PC-9 (cell line): ENCODE measurements at regions not wholly inside any gene's neighbourhood (a gene's known extent, or its start where the extent isn't known, plus 50 kb on each side); places are given as distances from the start of the nearest gene placed in this dataset.
A peak's percentile ranks its signal among the peaks of the same experiment; 100 is the strongest.

Experiments
- BruUV-seq: library from RNA; stranded (reverse); fragments of 400-500 nt; replicated peaks from 2 replicates; lab custom pipeline; 2021; lab: Mats Ljungman, UMichigan
- CTCF ChIA-PET: fragments of 300-600 bp; sonication (Branson Sonifier 250); formaldehyde crosslinking; loops from one replicate; lab custom pipeline; 2022; ENCODE audit warnings: antibody characterized with exemption; lab: Charles Lee
- POLR2A ChIA-PET: fragments of 300-600 bp; sonication (Branson Sonifier 250); formaldehyde crosslinking; loops from one replicate; lab custom pipeline; 2022; ENCODE audit warnings: antibody characterized with exemption; ENCODE audit not compliant: unreplicated experiment; lab: Charles Lee
- DNase-seq, 2 experiments: peaks; one replicate each; pipeline versions ENCODE4 v3.0.0 to v3.0.0-alpha.2; 2015 to 2022; ENCODE audit warnings: mixed read lengths in 1 of 2
- H2AFZ ChIP-seq: fragments of 200-600 bp; sonication (generic); 2 replicates; pipeline ENCODE4 v1.8.1; 2017; ENCODE audit warnings: antibody characterized with exemption
- H3F3A ChIP-seq: fragments of 200-600 bp; sonication (generic); 2 replicates; pipeline ENCODE4 v1.8.1; 2017; ENCODE audit warnings: antibody characterized with exemption, mild to moderate bottlenecking, low read depth; ENCODE audit not compliant: insufficient read depth
- H3K27ac ChIP-seq: fragments of 200-600 bp; sonication (generic); 2 replicates; pipeline ENCODE4 v1.6.1; 2016; ENCODE audit warnings: mixed run types
- H3K27me3 ChIP-seq: fragments of 200-600 bp; sonication (generic); 2 replicates; pipeline ENCODE4 v1.6.1; 2016; ENCODE audit warnings: low read depth, mixed run types; ENCODE audit not compliant: insufficient read depth
- H3K36me3 ChIP-seq: fragments of 200-600 bp; sonication (generic); 2 replicates; pipeline ENCODE4 v1.6.1; 2016; ENCODE audit warnings: low read depth, mixed run types
- H3K4me1 ChIP-seq: fragments of 200-600 bp; sonication (generic); replicated peaks from 2 replicates; pipeline ENCODE4 v1.6.1; 2016; ENCODE audit warnings: mixed run types; ENCODE audit not compliant: insufficient read depth
- H3K4me2 ChIP-seq: fragments of 200-600 bp; sonication (generic); 2 replicates; pipeline ENCODE4 v1.6.1; 2017; ENCODE audit warnings: mixed run types
- H3K4me3 ChIP-seq: fragments of 200-600 bp; sonication (generic); 2 replicates; pipeline ENCODE4 v1.6.1; 2016; ENCODE audit warnings: mixed run types
- H3K79me2 ChIP-seq: fragments of 200-600 bp; sonication (generic); 2 replicates; pipeline ENCODE4 v1.6.1; 2017; ENCODE audit warnings: low read depth, mixed run types
- H3K9me2 ChIP-seq: fragments of 200-600 bp; sonication (generic); 2 replicates; pipeline ENCODE4 v1.8.1; 2017; ENCODE audit warnings: mild to moderate bottlenecking; ENCODE audit not compliant: insufficient read depth
- H3K9me3 ChIP-seq: fragments of 200-600 bp; sonication (generic); 2 replicates; pipeline ENCODE4 v1.8.1; 2016; ENCODE audit warnings: low read depth; ENCODE audit not compliant: insufficient read depth
- H4K20me1 ChIP-seq: fragments of 200-600 bp; sonication (generic); 2 replicates; pipeline ENCODE4 v1.8.1; 2017; ENCODE audit not compliant: insufficient read depth
- EZH2 ChIP-seq: fragments of 200-600 bp; sonication (generic); IDR thresholded peaks from 2 replicates; pipeline ENCODE4 v1.8.0; 2017; ENCODE audit warnings: antibody characterized with exemption, low read depth
- intact Hi-C: fragments of 100-400 bp; cut with micrococcal nuclease; formaldehyde crosslinking; loops from one replicate; pipeline ENCODE4 v1.10.0; 2022; ENCODE audit not compliant: unreplicated experiment
- TF ChIP-seq, protein P1 (sequence below): fragments of 200-600 bp; sonication (generic); conservative IDR thresholded peaks from 2 replicates; pipeline ENCODE4 v1.6.1; 2017; ENCODE audit warnings: mixed run types, antibody characterized with exemption, mild to moderate bottlenecking, moderate library complexity

DNA sequence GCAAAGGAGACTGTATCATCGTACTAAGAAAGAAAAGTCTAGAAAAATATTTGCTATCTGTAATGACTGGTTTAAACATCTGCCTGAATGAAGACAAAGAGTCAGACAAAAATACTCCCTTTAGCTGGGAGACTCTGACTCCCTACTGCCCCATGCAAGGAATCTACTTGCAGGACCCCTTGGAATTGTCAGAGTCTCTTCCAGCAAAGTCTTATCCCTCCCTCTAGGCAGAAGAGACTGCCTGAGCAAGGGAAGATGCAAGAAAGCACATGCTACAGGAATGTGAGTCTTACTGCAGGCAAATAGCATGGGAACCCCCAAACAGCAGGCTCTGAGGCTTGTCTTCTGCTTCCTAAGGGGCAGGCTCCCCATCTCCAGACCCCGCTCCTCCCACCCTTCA lies 154.0 kb downstream of the KCNA5 start:
- Histone ChIP-seq H3K27ac (no peak overlapping the region), H3K79me2 (no peaks in the 10 kb centered on the region), H3K4me3 (no peak overlapping the region), H3F3A (no peaks in the 10 kb centered on the region), H3K9me3 (no peaks in the 10 kb centered on the region), H3K4me2 (no peak overlapping the region), H3K4me1 (no peaks in the 10 kb centered on the region), H3K9me2 (no peaks in the 10 kb centered on the region), H2AFZ (no peak overlapping the region), H3K27me3 (peaks cover 4% of the 10 kb centered on the region; the same call in 1 of the 2 replicates), H3K36me3 (no peaks in the 10 kb centered on the region), H4K20me1 (no peaks in the 10 kb centered on the region)
- ChIA-PET CTCF (no interaction called here), POLR2A (no interaction called here)
- no TSS peak for BruUV-seq
- intact Hi-C loops, result no loop called here
- no peak for DNase-seq
- TF ChIP-seq, protein P1, sequence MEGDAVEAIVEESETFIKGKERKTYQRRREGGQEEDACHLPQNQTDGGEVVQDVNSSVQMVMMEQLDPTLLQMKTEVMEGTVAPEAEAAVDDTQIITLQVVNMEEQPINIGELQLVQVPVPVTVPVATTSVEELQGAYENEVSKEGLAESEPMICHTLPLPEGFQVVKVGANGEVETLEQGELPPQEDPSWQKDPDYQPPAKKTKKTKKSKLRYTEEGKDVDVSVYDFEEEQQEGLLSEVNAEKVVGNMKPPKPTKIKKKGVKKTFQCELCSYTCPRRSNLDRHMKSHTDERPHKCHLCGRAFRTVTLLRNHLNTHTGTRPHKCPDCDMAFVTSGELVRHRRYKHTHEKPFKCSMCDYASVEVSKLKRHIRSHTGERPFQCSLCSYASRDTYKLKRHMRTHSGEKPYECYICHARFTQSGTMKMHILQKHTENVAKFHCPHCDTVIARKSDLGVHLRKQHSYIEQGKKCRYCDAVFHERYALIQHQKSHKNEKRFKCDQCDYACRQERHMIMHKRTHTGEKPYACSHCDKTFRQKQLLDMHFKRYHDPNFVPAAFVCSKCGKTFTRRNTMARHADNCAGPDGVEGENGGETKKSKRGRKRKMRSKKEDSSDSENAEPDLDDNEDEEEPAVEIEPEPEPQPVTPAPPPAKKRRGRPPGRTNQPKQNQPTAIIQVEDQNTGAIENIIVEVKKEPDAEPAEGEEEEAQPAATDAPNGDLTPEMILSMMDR, result no peak

DNA sequence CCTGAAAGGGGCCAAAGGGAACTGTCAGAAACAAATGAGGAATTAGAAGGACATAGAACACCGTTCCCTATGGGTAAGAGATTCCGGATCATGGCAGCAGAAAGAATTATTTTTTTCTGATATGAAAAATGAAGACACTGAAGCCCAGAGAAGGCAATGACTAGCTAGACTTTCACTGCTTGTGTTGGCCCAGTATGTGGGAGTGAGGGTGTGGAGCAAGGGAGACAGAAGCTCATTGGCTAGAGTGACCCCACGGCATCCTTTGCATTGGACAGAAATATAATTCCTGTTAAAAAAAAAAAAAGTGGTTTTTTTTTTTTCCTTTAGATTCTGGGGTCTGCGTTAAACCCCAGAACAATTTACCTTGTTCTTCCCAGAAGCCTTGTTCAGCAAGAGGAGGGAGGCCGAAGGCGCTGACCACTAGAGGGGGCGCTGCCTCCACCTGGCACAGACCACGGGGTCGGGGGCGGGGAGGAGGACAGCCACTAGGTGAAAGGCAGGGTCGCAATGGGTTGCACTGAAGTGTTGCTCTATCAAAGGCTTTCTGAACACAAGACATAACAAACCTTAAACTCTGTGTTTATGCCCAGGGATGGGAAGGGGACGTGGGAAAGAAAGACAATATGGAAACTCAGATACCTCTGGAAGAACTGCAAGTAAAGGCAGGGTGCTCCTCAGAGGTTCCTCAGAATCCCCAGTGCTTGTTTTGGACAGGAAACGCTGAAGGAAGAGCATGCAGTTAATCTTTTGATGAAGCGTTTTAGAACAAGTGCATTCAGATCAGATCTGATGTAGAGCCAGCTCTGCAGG lies 156.8 kb downstream of the KCNA5 start:
- Histone ChIP-seq H3K4me1 (no peaks in the 10 kb centered on the region), H3K27ac (no peak overlapping the region), H3K9me2 (no peaks in the 10 kb centered on the region), H3K36me3 (no peaks in the 10 kb centered on the region), H3K27me3 (peaks cover 4% of the 10 kb centered on the region; the same call in 1 of the 2 replicates), H3K79me2 (no peaks in the 10 kb centered on the region), H2AFZ (no peak overlapping the region), H3K9me3 (no peaks in the 10 kb centered on the region), H3K4me2 (no peak overlapping the region), H3F3A (no peaks in the 10 kb centered on the region), H4K20me1 (no peaks in the 10 kb centered on the region), H3K4me3 (no peak overlapping the region)
- ChIA-PET CTCF (interaction anchor here (0.7 kb wide), 1 partner anchor 32 kb away, joined by 5 read pairs; no protein-coding TSS in a partner anchor), POLR2A (interaction anchor here (0.7 kb wide), 1 partner anchor 26 kb away, joined by 3 read pairs; no protein-coding TSS in a partner anchor)
- no TSS peak for BruUV-seq
- TF ChIP-seq EZH2, result no peak
- TF ChIP-seq, protein P1, result peak; percentile 77
- intact Hi-C loops, result no loop called here
- DNase-seq, result peak in 1 of 2 experiments; percentile 26

DNA sequence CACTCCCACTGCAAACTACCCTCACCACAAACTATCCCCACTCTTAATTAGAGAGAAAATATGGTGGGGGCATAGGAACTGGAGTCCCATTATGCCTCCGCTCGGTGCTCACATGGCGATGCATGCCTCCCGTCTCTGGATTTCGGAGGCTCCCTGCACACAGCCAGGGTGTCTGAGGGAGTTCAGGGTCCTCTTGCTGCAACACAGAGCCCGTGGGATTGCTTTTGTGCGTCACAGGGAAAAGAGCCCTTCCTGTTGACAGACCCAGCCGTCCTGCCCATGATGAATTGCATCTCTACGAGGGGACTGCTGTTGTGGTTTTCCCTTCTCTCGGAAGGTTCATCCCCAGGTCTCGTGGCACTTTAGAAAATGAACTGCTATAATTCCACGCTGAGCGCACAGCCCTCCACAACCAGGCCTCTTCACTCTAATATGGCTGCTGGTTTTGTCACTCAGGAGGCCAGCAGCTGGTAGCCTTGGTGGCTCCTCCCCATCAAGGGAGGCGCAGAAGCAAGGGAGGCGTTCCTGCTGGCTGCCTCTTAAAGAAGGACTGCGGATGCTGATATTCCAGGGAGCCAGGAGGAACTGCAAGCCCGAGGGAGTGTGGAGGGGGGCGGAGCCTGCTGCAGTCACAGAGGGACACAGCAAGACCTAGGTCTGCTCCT lies 158.0 kb downstream of the KCNA5 start:
- ChIA-PET CTCF (no interaction called here), POLR2A (no interaction called here)

More for the DNA sequence above, 158.0 kb downstream of the KCNA5 start:
- DNase-seq, result no peak
- Histone ChIP-seq H3K4me3 (no peak overlapping the region), H4K20me1 (no peaks in the 10 kb centered on the region), H3K9me3 (no peaks in the 10 kb centered on the region), H3K36me3 (no peaks in the 10 kb centered on the region), H3K27ac (no peak overlapping the region), H3K4me1 (no peaks in the 10 kb centered on the region), H3F3A (no peaks in the 10 kb centered on the region), H2AFZ (no peak overlapping the region), H3K9me2 (no peaks in the 10 kb centered on the region), H3K4me2 (no peak overlapping the region), H3K27me3 (peaks cover 9% of the 10 kb centered on the region; the same call in 1 of the 2 replicates), H3K79me2 (no peaks in the 10 kb centered on the region)
- BruUV-seq, result no TSS peak
- TF ChIP-seq, protein P1, result no peak
- TF ChIP-seq EZH2, result no peak
- intact Hi-C loops, result no loop called here
